SU-DHL-6 (cell line): ENCODE measurements at regions not wholly inside any gene's neighbourhood (a gene's known extent, or its start where the extent isn't known, plus 50 kb on each side); places are given as distances from the start of the nearest gene placed in this dataset.

Experiments
- H2AFZ ChIP-seq: fragments of 200-600 bp; sonication (generic); 2 replicates; pipeline ENCODE4 v1.6.1; 2014; ENCODE audit warnings: low read depth, mild to moderate bottlenecking, moderate library complexity, mixed read lengths, antibody characterized with exemption, low read length; ENCODE audit not compliant: severe bottlenecking
- H3F3A ChIP-seq: fragments of 200-600 bp; shearing (Covaris generic); 2 replicates; pipeline ENCODE4 v1.6.0; 2016; ENCODE audit warnings: antibody characterized with exemption, mild to moderate bottlenecking; ENCODE audit not compliant: insufficient read depth
- H3K27ac ChIP-seq: fragments of 200-600 bp; sonication (generic); 2 replicates; pipeline ENCODE4 v1.5.1; 2016; ENCODE audit warnings: low read depth, mild to moderate bottlenecking, low read length, moderate library complexity, mixed read lengths
- H3K27me3 ChIP-seq: fragments of 200-600 bp; sonication (generic), shearing (Covaris generic); 2 replicates; pipeline ENCODE4 v1.6.0; 2014; ENCODE audit warnings: mild to moderate bottlenecking, low read length
- H3K36me3 ChIP-seq: fragments of 200-600 bp; sonication (generic); 2 replicates; pipeline ENCODE4 v1.6.1; 2014; ENCODE audit warnings: mild to moderate bottlenecking, low read length, mixed read lengths
- H3K4me2 ChIP-seq: fragments of 300-600, 200-600 bp; shearing (Covaris generic), sonication (generic); 2 replicates; pipeline ENCODE4 v1.6.0; 2014; ENCODE audit warnings: low read length, low read depth, mild to moderate bottlenecking; ENCODE audit not compliant: poor library complexity, severe bottlenecking
- H3K4me3 ChIP-seq: fragments of 200-600 bp; sonication (generic); 2 replicates; pipeline ENCODE4 v1.5.1; 2014; ENCODE audit warnings: antibody characterized with exemption, low read length, mild to moderate bottlenecking, mixed read lengths; ENCODE audit not compliant: insufficient read depth, poor library complexity, severe bottlenecking
- H3K79me2 ChIP-seq: fragments of 200-600 bp; sonication (generic); 2 replicates; pipeline ENCODE4 v1.6.1; 2014; ENCODE audit warnings: mild to moderate bottlenecking, low read length, moderate library complexity; ENCODE audit not compliant: insufficient read depth
- H3K9ac ChIP-seq: fragments of 200-600 bp; sonication (generic); 2 replicates; pipeline ENCODE4 v1.7.0; 2014; ENCODE audit warnings: mild to moderate bottlenecking, low read length
- H3K9me2 ChIP-seq: fragments of 200-600 bp; sonication (generic); replicated peaks from 2 replicates; pipeline ENCODE4 v1.6.1; 2014; ENCODE audit warnings: low read length; ENCODE audit not compliant: insufficient read depth
- H3K9me3 ChIP-seq: fragments of 200-600 bp; sonication (generic); 2 replicates; pipeline ENCODE4 v1.6.1; 2014; ENCODE audit warnings: low read length, mixed read lengths; ENCODE audit not compliant: insufficient read depth
- H4K20me1 ChIP-seq: fragments of 200-600 bp; sonication (generic); 2 replicates; pipeline ENCODE4 v1.6.1; 2014; ENCODE audit warnings: low read depth, mild to moderate bottlenecking, antibody characterized with exemption, low read length, moderate library complexity, mixed read lengths
- EZH2phosphoT487 ChIP-seq: fragments of 200-600 bp; sonication (generic), shearing (Covaris generic); conservative IDR thresholded peaks from 2 replicates; pipeline ENCODE4 v1.6.1; 2018; ENCODE audit warnings: mild to moderate bottlenecking, antibody characterized with exemption, low read length, moderate library complexity, mixed read lengths
- TF ChIP-seq, protein P1 (sequence below): fragments of 200-600 bp; sonication (generic); IDR thresholded peaks from one replicate; pipeline ENCODE4 v1.5.1; 2017; ENCODE audit warnings: antibody characterized with exemption, mild to moderate bottlenecking, low read length, moderate library complexity; ENCODE audit not compliant: insufficient read depth, poor library complexity, severe bottlenecking

GRCh38 chr6:9485992-9486391 lies 928.9 kb downstream of the TFAP2A start:
- no peaks in the 10 kb centered on the region for H3K79me2 ChIP-seq

DNA sequence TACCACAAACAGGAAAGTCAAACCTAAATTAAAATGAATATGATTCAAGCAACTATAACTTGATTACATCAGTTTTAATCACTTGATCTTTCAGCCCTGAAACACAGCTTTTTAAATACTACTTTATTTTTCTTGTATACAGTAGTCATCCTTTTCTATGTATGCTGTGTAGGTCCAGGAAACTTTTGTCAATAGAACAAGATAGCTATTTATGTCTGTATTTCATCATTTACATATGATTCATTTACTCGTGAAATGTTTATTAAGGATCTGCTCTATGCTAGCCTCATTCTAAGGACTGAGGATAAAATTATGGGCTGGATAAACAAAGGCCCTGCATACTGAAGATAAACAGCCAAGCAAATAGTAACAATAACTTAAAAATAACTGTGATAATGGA lies 930.2 kb downstream of the TFAP2A start:
- H3K27ac ChIP-seq: no peak overlapping the region
- H2AFZ ChIP-seq: no peak overlapping the region
- no peak for TF ChIP-seq EZH2phosphoT487
- TF ChIP-seq, protein P1, sequence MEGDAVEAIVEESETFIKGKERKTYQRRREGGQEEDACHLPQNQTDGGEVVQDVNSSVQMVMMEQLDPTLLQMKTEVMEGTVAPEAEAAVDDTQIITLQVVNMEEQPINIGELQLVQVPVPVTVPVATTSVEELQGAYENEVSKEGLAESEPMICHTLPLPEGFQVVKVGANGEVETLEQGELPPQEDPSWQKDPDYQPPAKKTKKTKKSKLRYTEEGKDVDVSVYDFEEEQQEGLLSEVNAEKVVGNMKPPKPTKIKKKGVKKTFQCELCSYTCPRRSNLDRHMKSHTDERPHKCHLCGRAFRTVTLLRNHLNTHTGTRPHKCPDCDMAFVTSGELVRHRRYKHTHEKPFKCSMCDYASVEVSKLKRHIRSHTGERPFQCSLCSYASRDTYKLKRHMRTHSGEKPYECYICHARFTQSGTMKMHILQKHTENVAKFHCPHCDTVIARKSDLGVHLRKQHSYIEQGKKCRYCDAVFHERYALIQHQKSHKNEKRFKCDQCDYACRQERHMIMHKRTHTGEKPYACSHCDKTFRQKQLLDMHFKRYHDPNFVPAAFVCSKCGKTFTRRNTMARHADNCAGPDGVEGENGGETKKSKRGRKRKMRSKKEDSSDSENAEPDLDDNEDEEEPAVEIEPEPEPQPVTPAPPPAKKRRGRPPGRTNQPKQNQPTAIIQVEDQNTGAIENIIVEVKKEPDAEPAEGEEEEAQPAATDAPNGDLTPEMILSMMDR: no peak

More at GRCh38 chr6:9485992-9486391, 928.9 kb downstream of the TFAP2A start:
- H2AFZ ChIP-seq: no peak overlapping the region
- no peaks in the 10 kb centered on the region for H3K9me3 ChIP-seq
- no peaks in the 10 kb centered on the region for H3K36me3 ChIP-seq
- TF ChIP-seq, protein P1: no peak
- no peak overlapping the region for H3K9ac ChIP-seq
- H3F3A ChIP-seq: no peaks in the 10 kb centered on the region
- no peak overlapping the region for H3K4me3 ChIP-seq
- no peaks in the 10 kb centered on the region for H4K20me1 ChIP-seq
- H3K27ac ChIP-seq: no peak overlapping the region
- no peaks in the 10 kb centered on the region for H3K9me2 ChIP-seq
- no peaks in the 10 kb centered on the region for H3K27me3 ChIP-seq
- H3K4me2 ChIP-seq: no peak overlapping the region

GRCh38 chr6:9484091-9484490 lies 930.8 kb downstream of the TFAP2A start:
- Histone ChIP-seq H3K27me3 (no peaks in the 10 kb centered on the region), H3K36me3 (no peaks in the 10 kb centered on the region), H4K20me1 (no peaks in the 10 kb centered on the region), H3K27ac (no peak overlapping the region), H3K9ac (no peak overlapping the region), H3F3A (no peaks in the 10 kb centered on the region), H3K4me2 (no peak overlapping the region), H3K79me2 (no peaks in the 10 kb centered on the region), H2AFZ (no peak overlapping the region), H3K4me3 (no peak overlapping the region), H3K9me3 (no peaks in the 10 kb centered on the region), H3K9me2 (no peaks in the 10 kb centered on the region)
- TF ChIP-seq EZH2phosphoT487: no peak
- TF ChIP-seq, protein P1: no peak

More for the DNA sequence above, 930.2 kb downstream of the TFAP2A start:
- H3K4me2 ChIP-seq: no peak overlapping the region
- H3F3A ChIP-seq: no peaks in the 10 kb centered on the region
- no peaks in the 10 kb centered on the region for H3K9me2 ChIP-seq
- H3K9ac ChIP-seq: no peak overlapping the region
- no peaks in the 10 kb centered on the region for H3K36me3 ChIP-seq
- no peaks in the 10 kb centered on the region for H3K27me3 ChIP-seq
- no peak overlapping the region for H3K4me3 ChIP-seq
- no peaks in the 10 kb centered on the region for H3K9me3 ChIP-seq
- no peaks in the 10 kb centered on the region for H4K20me1 ChIP-seq
- no peaks in the 10 kb centered on the region for H3K79me2 ChIP-seq
